Natural killer cell (primary cell): ENCODE measurements at regions not wholly inside any gene's neighbourhood (a gene's known extent, or its start where the extent isn't known, plus 50 kb on each side); places are given as distances from the start of the nearest gene placed in this dataset.
A peak's percentile ranks its signal among the peaks of the same experiment; 100 is the strongest.
"Not testable (repeated sequence)": the region's sequence is repeated elsewhere in the genome, so short reads cannot be mapped to it uniquely, and the experiment has no call there.

Experiments used
- ATAC-seq, 3 donors: fragments of 150-1000 bp in 2 of 3; fragments of 200-7000 bp in 1 of 3; cut with Tn5 transposase; 1 replicate in 1 of 3; 2 replicates in 2 of 3; pipeline ENCODE4 v1.10.0; 2021; ENCODE audit warnings: mild to moderate bottlenecking in 2 of 3, moderate library complexity in 2 of 3
- DNase-seq, 2 donors: peaks; one replicate each; pipeline versions ENCODE4 v3.0.0 to v3.0.0-alpha.2; 2013 to 2021; ENCODE audit warnings: mixed read lengths in 1 of 2
- H3K27ac ChIP-seq: one replicate; pipeline ENCODE4 v1.5.1; 2013; ENCODE audit warnings: mild to moderate bottlenecking, low read length
- H3K27me3 ChIP-seq: one replicate; pipeline ENCODE4 v1.6.1; 2013; ENCODE audit warnings: low read length; ENCODE audit not compliant: control insufficient read depth, insufficient read depth
- H3K36me3 ChIP-seq: one replicate; pipeline ENCODE4 v1.6.1; 2013; ENCODE audit warnings: low read length; ENCODE audit not compliant: control insufficient read depth, insufficient read depth
- H3K4me1 ChIP-seq: one replicate; pipeline ENCODE4 v1.6.1; 2013; ENCODE audit warnings: low read length; ENCODE audit not compliant: control insufficient read depth, insufficient read depth
- H3K4me3 ChIP-seq: one replicate; pipeline ENCODE4 v1.5.1; 2013; ENCODE audit warnings: low read length
- H3K9me3 ChIP-seq: one replicate; pipeline ENCODE4 v1.6.1; 2013; ENCODE audit warnings: low read length; ENCODE audit not compliant: control insufficient read depth, insufficient read depth
- H3K27ac Mint-ChIP-seq, 2 donors: one replicate each; pipeline ENCODE4 v1.8.0; 2022; ENCODE audit warnings: mild to moderate bottlenecking in 2 of 2, mixed read lengths in 2 of 2, moderate library complexity in 1 of 2
- H3K27me3 Mint-ChIP-seq, 2 donors: one replicate each; pipeline ENCODE4 v1.8.0; 2022; ENCODE audit warnings: low read depth in 2 of 2, mixed read lengths in 2 of 2
- H3K36me3 Mint-ChIP-seq: one replicate; pipeline ENCODE4 v1.8.0; 2022; ENCODE audit warnings: mixed read lengths
- H3K4me1 Mint-ChIP-seq, 2 donors: one replicate each; pipeline ENCODE4 v1.8.0; 2022; ENCODE audit warnings: mixed read lengths in 2 of 2
- H3K4me3 Mint-ChIP-seq: one replicate; pipeline ENCODE4 v1.8.0; 2022; ENCODE audit warnings: mild to moderate bottlenecking, moderate library complexity, mixed read lengths
- H3K9me3 Mint-ChIP-seq, 2 donors: one replicate each; pipeline ENCODE4 v1.8.0; 2022; ENCODE audit warnings: mixed read lengths in 2 of 2
- WGBS: methylation state at CpG from one replicate; pipeline ENCODE4 v1.1.7; 2013; ENCODE audit warnings: missing lambda C conversion rate; ENCODE audit not compliant: insufficient coverage; 5-methylcytosine and 5-hydroxymethylcytosine counted together
- intact Hi-C: fragments of 100-400 bp; cut with micrococcal nuclease; formaldehyde crosslinking; loops from one replicate; pipeline ENCODE4 v1.14.2; 2022

- ATAC-seq, H3K9me3 Mint-ChIP-seq, H3K4me3 Mint-ChIP-seq, H3K4me3 ChIP-seq, H3K4me1 Mint-ChIP-seq, intact Hi-C loops, H3K36me3 ChIP-seq, H3K27me3 ChIP-seq, H3K27ac Mint-ChIP-seq, H3K27ac ChIP-seq, H3K36me3 Mint-ChIP-seq, H3K9me3 ChIP-seq, H3K27me3 Mint-ChIP-seq, DNase-seq, H3K4me1 ChIP-seq: not testable (repeated sequence)
- WGBS, result 96% methylated on average over 10 of the region's 14 CpGs
Observed at GRCh38 chr5:34180940-34181614, 138.1 kb upstream of the C1QTNF3 start.

DNA sequence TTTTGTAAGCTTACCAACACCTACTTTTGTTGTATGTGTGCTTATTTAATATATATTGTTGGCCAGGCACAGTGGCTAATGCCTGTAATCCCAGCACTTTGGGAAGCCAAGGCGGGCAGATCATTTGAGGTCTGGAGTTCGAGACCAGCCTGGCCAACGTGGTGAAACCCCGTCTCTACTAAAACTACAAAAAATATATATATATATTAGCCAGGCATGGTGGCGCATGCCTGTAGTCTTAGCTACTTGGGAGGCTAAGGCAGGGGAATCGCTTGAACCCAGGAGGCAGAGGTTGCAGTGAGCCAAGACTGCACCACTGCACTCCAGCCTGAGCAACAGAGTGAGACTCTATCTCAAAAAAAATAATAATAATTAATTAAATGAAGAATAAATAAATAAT is 142.0 kb upstream of the C1QTNF3 start:
- H3K27ac Mint-ChIP-seq, ATAC-seq, H3K9me3 ChIP-seq, H3K9me3 Mint-ChIP-seq, H3K36me3 Mint-ChIP-seq, intact Hi-C loops, H3K27me3 Mint-ChIP-seq, H3K27me3 ChIP-seq, DNase-seq, H3K4me1 ChIP-seq, H3K36me3 ChIP-seq, H3K4me3 ChIP-seq, H3K4me3 Mint-ChIP-seq, H3K27ac ChIP-seq: not testable (repeated sequence)
- H3K4me1 Mint-ChIP-seq, result peaks cover 19 to 23% of the 10 kb centered on the region in 2 donors
- 96% methylated on average over 4 of the region's 6 CpGs for WGBS

GRCh38 chr5:34185572-34185971 is 142.6 kb upstream of the C1QTNF3 start:
- H3K36me3 ChIP-seq, H3K27me3 Mint-ChIP-seq, H3K4me3 ChIP-seq, ATAC-seq, H3K4me3 Mint-ChIP-seq, H3K9me3 ChIP-seq, H3K36me3 Mint-ChIP-seq, H3K4me1 ChIP-seq, H3K27ac ChIP-seq, H3K27me3 ChIP-seq, H3K9me3 Mint-ChIP-seq, intact Hi-C loops: not testable (repeated sequence)
- Mint-ChIP-seq H3K27ac (peak overlapping the region in 1 of 2 donors; percentile 6), H3K4me1 (peaks cover 20 to 25% of the 10 kb centered on the region in 2 donors)
- 96% methylated on average over 2 of the region's 2 CpGs for WGBS
- peak in 1 of 2 donors; percentile 7 for DNase-seq

GRCh38 chr5:34186108-34186507 is 143.1 kb upstream of the C1QTNF3 start:
- DNase-seq, H3K27me3 ChIP-seq, H3K4me3 Mint-ChIP-seq, H3K4me3 ChIP-seq, H3K27ac ChIP-seq, H3K9me3 ChIP-seq, H3K27me3 Mint-ChIP-seq, ATAC-seq, H3K36me3 Mint-ChIP-seq, H3K4me1 ChIP-seq, intact Hi-C loops, H3K9me3 Mint-ChIP-seq, H3K36me3 ChIP-seq, H3K27ac Mint-ChIP-seq: not testable (repeated sequence)
- 98% methylated on average over 1 of the region's 2 CpGs for WGBS
- peaks cover 21 to 28% of the 10 kb centered on the region in 2 donors for H3K4me1 Mint-ChIP-seq

DNA sequence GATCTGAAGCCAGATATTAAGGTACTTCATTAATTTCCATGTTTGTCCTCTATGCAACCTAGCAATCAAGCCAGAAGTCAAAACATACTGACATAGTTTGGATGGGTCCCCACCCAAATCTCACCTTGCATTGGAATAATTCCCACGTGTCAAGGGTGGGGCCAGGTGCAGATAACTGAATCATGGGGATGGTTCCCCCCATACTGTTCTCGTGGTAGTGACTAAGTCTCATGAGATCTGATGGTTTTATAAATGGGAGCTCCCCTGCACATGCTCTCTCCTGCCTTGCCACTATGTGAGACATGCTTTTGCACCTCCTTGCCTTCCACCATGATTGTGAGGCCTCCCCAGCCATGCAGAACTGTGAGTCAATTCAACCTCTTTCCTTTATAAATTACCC is 143.9 kb upstream of the C1QTNF3 start:
- DNase-seq, result peak in 1 of 2 donors; percentile 18
- 92% methylated on average over 2 of the region's 2 CpGs for WGBS
- peak overlapping the region in 1 of 2 donors; percentile 44 for H3K27ac Mint-ChIP-seq

DNA sequence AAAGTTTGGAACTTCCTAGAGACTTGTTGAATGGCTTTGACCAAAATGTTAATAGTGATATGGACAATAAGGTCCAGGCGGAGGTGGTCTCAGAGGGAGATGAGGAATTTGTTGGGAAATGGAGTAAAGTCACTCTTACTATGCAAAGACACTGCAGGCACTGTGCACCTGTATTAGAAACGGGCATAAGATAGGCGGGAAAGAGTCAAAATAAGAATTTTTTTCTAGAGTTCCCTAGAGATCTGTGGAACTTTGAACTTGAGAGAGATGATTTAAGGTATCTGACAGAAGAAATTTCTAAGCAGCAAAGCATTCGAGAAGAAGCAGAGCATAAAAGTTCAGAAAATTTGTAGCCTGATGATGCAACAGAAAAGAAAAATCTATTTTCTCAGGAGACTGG is 144.4 kb upstream of the C1QTNF3 start:
- intact Hi-C loops, H3K36me3 ChIP-seq, H3K4me3 Mint-ChIP-seq, H3K27ac ChIP-seq, H3K27me3 ChIP-seq, H3K36me3 Mint-ChIP-seq, H3K4me1 ChIP-seq, H3K4me3 ChIP-seq, H3K9me3 Mint-ChIP-seq, H3K9me3 ChIP-seq, DNase-seq, ATAC-seq, H3K27me3 Mint-ChIP-seq: not testable (repeated sequence)
- H3K27ac Mint-ChIP-seq, result peak overlapping the region in 1 of 2 donors; percentile 44
- H3K4me1 Mint-ChIP-seq, result peaks cover 35 to 39% of the 10 kb centered on the region in 2 donors
- WGBS, result 95% methylated on average over 2 of the region's 4 CpGs

More for the DNA sequence above, 143.9 kb upstream of the C1QTNF3 start:
- H3K36me3 Mint-ChIP-seq, H3K4me3 Mint-ChIP-seq, H3K4me3 ChIP-seq, H3K9me3 ChIP-seq, H3K4me1 ChIP-seq, H3K36me3 ChIP-seq, intact Hi-C loops, H3K27me3 Mint-ChIP-seq, H3K9me3 Mint-ChIP-seq, H3K27me3 ChIP-seq, H3K27ac ChIP-seq, ATAC-seq: not testable (repeated sequence)
- H3K4me1 Mint-ChIP-seq, result peaks cover 29 to 33% of the 10 kb centered on the region in 2 donors
